H1 (cell line): ENCODE measurements at regions not wholly inside any gene's neighbourhood (a gene's known extent, or its start where the extent isn't known, plus 50 kb on each side); places are given as distances from the start of the nearest gene placed in this dataset.

Experiments used
- CTCF ChIA-PET: fragments of 300-600 bp; sonication (Branson Sonifier 250); formaldehyde crosslinking; loops from one replicate; lab custom pipeline; 2021; ENCODE audit not compliant: partially characterized antibody; lab: Charles Lee
- POLR2A ChIA-PET: fragments of 300-600 bp; sonication (Branson Sonifier 250); formaldehyde crosslinking; loops from one replicate; lab custom pipeline; 2021; ENCODE audit warnings: inconsistent platforms; ENCODE audit not compliant: partially characterized antibody; lab: Charles Lee
- DNase-seq, 2 experiments: peaks; one replicate each; pipeline versions ENCODE4 v3.0.0 to v3.0.0-alpha.2; 2010 to 2022; ENCODE audit warnings: low spot score in 2 of 2, low read depth in 1 of 2, mixed read lengths in 1 of 2
- FAIRE-seq: peaks from 2 replicates; lab custom pipeline; 2011; peaks lifted over from hg19 to GRCh38; lab: Jason Lieb, UNC
- H2AFZ ChIP-seq: 2 replicates; pipeline ENCODE4 v1.8.1; 2012; ENCODE audit warnings: low read length, inconsistent platforms
- H2AK5ac ChIP-seq: 2 replicates; pipeline ENCODE4 v1.6.1; 2013; ENCODE audit warnings: low read depth, low read length
- H2BK120ac ChIP-seq: replicated peaks from 2 replicates; pipeline ENCODE3; 2013; ENCODE audit warnings: low read depth, low read length, inconsistent platforms
- H2BK12ac ChIP-seq: 2 replicates; pipeline ENCODE4 v1.6.1; 2013; ENCODE audit warnings: low read depth, low read length
- H2BK15ac ChIP-seq: 2 replicates; pipeline ENCODE4 v1.6.1; 2013; ENCODE audit warnings: low read length
- H2BK20ac ChIP-seq: 2 replicates; pipeline ENCODE4 v1.6.1; 2013; ENCODE audit warnings: low read length
- H2BK5ac ChIP-seq: 2 replicates; pipeline ENCODE4 v1.6.1; 2013; ENCODE audit warnings: low read depth, low read length
- H3K14ac ChIP-seq: 2 replicates; pipeline ENCODE4 v1.6.1; 2013; ENCODE audit warnings: inconsistent platforms; ENCODE audit not compliant: insufficient read length
- H3K18ac ChIP-seq: 2 replicates; pipeline ENCODE4 v1.6.1; 2013; ENCODE audit warnings: low read length; ENCODE audit errors: extremely low read depth
- H3K23ac ChIP-seq: 2 replicates; pipeline ENCODE4 v1.6.1; 2013; ENCODE audit warnings: inconsistent platforms; ENCODE audit not compliant: insufficient read length
- H3K23me2 ChIP-seq: 2 replicates; pipeline ENCODE4 v1.6.1; 2013; ENCODE audit warnings: low read depth, low read length
- H3K27ac ChIP-seq: 2 replicates; pipeline ENCODE4 v1.6.1; 2011; ENCODE audit warnings: low read depth, low read length, inconsistent platforms
- H3K27me3 ChIP-seq, 4 experiments: replicated peaks in 1 of 4; 1 replicate in 1 of 4; 2 replicates in 3 of 4; pipeline versions ENCODE4 v1.6.1 to v1.8.1; 2011 to 2013; ENCODE audit warnings: low read length in 3 of 4, mild to moderate bottlenecking in 3 of 4, inconsistent platforms in 2 of 4, mixed read lengths in 2 of 4, moderate library complexity in 1 of 4; ENCODE audit not compliant: control insufficient read depth in 3 of 4, insufficient read depth in 3 of 4; ENCODE audit errors: extremely low read depth in 1 of 4
- H3K36me3 ChIP-seq, 4 experiments: 2 replicates each; pipeline versions ENCODE4 v1.6.1 to v1.8.1; 2011 to 2013; ENCODE audit warnings: mild to moderate bottlenecking in 4 of 4, low read length in 3 of 4, moderate library complexity in 2 of 4, control low read depth in 1 of 4, inconsistent platforms in 1 of 4; ENCODE audit not compliant: insufficient read depth in 4 of 4, control insufficient read depth in 2 of 4
- H3K4ac ChIP-seq: replicated peaks from 2 replicates; pipeline ENCODE3; 2013; ENCODE audit warnings: low read length, low read depth, mixed read lengths, inconsistent platforms; ENCODE audit not compliant: insufficient read length
- H3K4me1 ChIP-seq, 4 experiments: replicated peaks in 1 of 4; 1 replicate in 1 of 4; 2 replicates in 3 of 4; pipeline versions ENCODE4 v1.6.1 to v1.8.1; 2011 to 2013; ENCODE audit warnings: low read length in 3 of 4, inconsistent platforms in 2 of 4, mixed read lengths in 1 of 4; ENCODE audit not compliant: insufficient read depth in 4 of 4, control insufficient read depth in 3 of 4
- H3K4me2 ChIP-seq, 2 experiments: 2 replicates each; pipeline versions ENCODE4 v1.6.1 to v1.8.1; 2011 to 2013; ENCODE audit warnings: low read depth in 2 of 2, low read length in 2 of 2, control low read depth in 1 of 2, inconsistent platforms in 1 of 2, mild to moderate bottlenecking in 1 of 2; ENCODE audit not compliant: insufficient read depth in 1 of 2
- H3K4me3 ChIP-seq, 4 experiments: fragments of 200-600, 300-600 bp in 1 of 4; sonication (generic), shearing (Covaris generic), sonication (Bioruptor Twin) in 1 of 4; 2 replicates each; pipeline versions ENCODE4 v1.5.1 to v1.8.1; 2011 to 2016; ENCODE audit warnings: low read length in 4 of 4, low read depth in 3 of 4, control low read depth in 2 of 4, inconsistent platforms in 2 of 4, mild to moderate bottlenecking in 2 of 4, mixed read lengths in 1 of 4, moderate library complexity in 1 of 4; ENCODE audit not compliant: insufficient read depth in 2 of 4; ENCODE audit errors: extremely low read depth in 1 of 4
- H3K56ac ChIP-seq: replicated peaks from 2 replicates; pipeline ENCODE3; 2013; ENCODE audit warnings: low read depth, mild to moderate bottlenecking, mixed read lengths, low read length, inconsistent platforms; ENCODE audit not compliant: insufficient read length
- H3K79me1 ChIP-seq: 2 replicates; pipeline ENCODE4 v1.6.1; 2013; ENCODE audit warnings: low read depth, low read length, control low read depth
- H3K79me2 ChIP-seq, 2 experiments: 2 replicates each; pipeline versions ENCODE4 v1.6.1 to v1.8.1; 2012 to 2013; ENCODE audit warnings: low read length in 2 of 2, mild to moderate bottlenecking in 2 of 2, inconsistent platforms in 1 of 2; ENCODE audit not compliant: insufficient read depth in 2 of 2, control insufficient read depth in 1 of 2
- H3K9ac ChIP-seq, 4 experiments: replicated peaks in 1 of 4; 1 replicate in 1 of 4; 2 replicates in 3 of 4; pipeline versions ENCODE4 v1.6.1 to v1.8.1; 2011 to 2013; ENCODE audit warnings: low read depth in 3 of 4, low read length in 3 of 4, control low read depth in 2 of 4, mild to moderate bottlenecking in 2 of 4, moderate library complexity in 2 of 4, inconsistent platforms in 1 of 4; ENCODE audit errors: extremely low read depth in 1 of 4
- H3K9me3 ChIP-seq, 2 experiments: 2 replicates each; pipeline versions ENCODE4 v1.6.1 to v1.8.1; 2012 to 2013; ENCODE audit warnings: mild to moderate bottlenecking in 2 of 2, moderate library complexity in 2 of 2, control low read depth in 1 of 2, inconsistent platforms in 1 of 2, low read depth in 1 of 2, low read length in 1 of 2, mixed read lengths in 1 of 2; ENCODE audit not compliant: insufficient read depth in 2 of 2
- H4K20me1 ChIP-seq, 2 experiments: replicated peaks in 1 of 2; 2 replicates each; pipeline versions ENCODE3 to v1.8.1; 2011 to 2013; ENCODE audit warnings: inconsistent platforms in 2 of 2, low read length in 2 of 2, mild to moderate bottlenecking in 1 of 2; ENCODE audit not compliant: insufficient read depth in 2 of 2, control insufficient read depth in 1 of 2
- H4K5ac ChIP-seq: 2 replicates; pipeline ENCODE4 v1.6.1; 2013; ENCODE audit warnings: low read length, low read depth, mixed read lengths, inconsistent platforms; ENCODE audit not compliant: insufficient read length
- H4K8ac ChIP-seq: 2 replicates; pipeline ENCODE4 v1.8.0; 2013; ENCODE audit warnings: mild to moderate bottlenecking, moderate library complexity, low read length, inconsistent platforms; ENCODE audit not compliant: insufficient read depth; ENCODE audit errors: extremely low read depth
- H4K91ac ChIP-seq: replicated peaks from 2 replicates; pipeline ENCODE3; 2013; ENCODE audit warnings: low read length, mixed read lengths, inconsistent platforms; ENCODE audit not compliant: insufficient read length
- ASH2L ChIP-seq: fragments of 200-600, 300-600 bp; sonication (generic); IDR thresholded peaks from one replicate; pipeline ENCODE4 v1.7.1; 2017; ENCODE audit warnings: low read length
- ATF2 ChIP-seq: IDR thresholded peaks from 2 replicates; pipeline ENCODE4 v1.6.1; 2012; ENCODE audit warnings: low read length, inconsistent platforms
- BACH1 ChIP-seq: IDR thresholded peaks from 2 replicates; pipeline ENCODE4 v1.6.1; 2012; ENCODE audit warnings: low read length, improper control_type of control experiment
- FOSL1 ChIP-seq: IDR thresholded peaks from 2 replicates; pipeline ENCODE4 v1.6.1; 2011; ENCODE audit warnings: mild to moderate bottlenecking, low read depth, low read length, moderate library complexity; ENCODE audit not compliant: insufficient read depth
- KDM4A ChIP-seq: IDR thresholded peaks from one replicate; pipeline ENCODE4 v1.7.1; 2012; ENCODE audit warnings: low read depth, mild to moderate bottlenecking, moderate library complexity, low read length, inconsistent platforms; ENCODE audit not compliant: severe bottlenecking
- NRF1 ChIP-seq: IDR thresholded peaks from 2 replicates; pipeline ENCODE4 v1.6.1; 2011; ENCODE audit warnings: mild to moderate bottlenecking, low read depth, low read length, improper control_type of control experiment
- SIRT6 ChIP-seq: IDR thresholded peaks from one replicate; pipeline ENCODE4 v1.7.1; 2012; ENCODE audit warnings: low read length, inconsistent platforms
- SP1 ChIP-seq: IDR thresholded peaks from 2 replicates; pipeline ENCODE4 v1.6.1; 2011; ENCODE audit warnings: low read depth, low read length
- SRF ChIP-seq: IDR thresholded peaks from 2 replicates; pipeline ENCODE4 v1.6.1; 2011; ENCODE audit warnings: mild to moderate bottlenecking, low read depth, low read length, moderate library complexity
- TAF1 ChIP-seq: IDR thresholded peaks from 2 replicates; pipeline ENCODE4 v1.6.1; 2011; ENCODE audit warnings: mild to moderate bottlenecking, low read depth, low read length
- TAF7 ChIP-seq: optimal IDR thresholded peaks from 2 replicates; pipeline ENCODE3; 2011; ENCODE audit warnings: low read depth, mild to moderate bottlenecking, inconsistent platforms, low read length, moderate library complexity, borderline replicate concordance
- TBP ChIP-seq: IDR thresholded peaks from 2 replicates; pipeline ENCODE4 v1.6.1; 2011; ENCODE audit warnings: low read depth, low read length, improper control_type of control experiment
- USF2 ChIP-seq: IDR thresholded peaks from 2 replicates; pipeline ENCODE4 v1.6.1; 2011; ENCODE audit warnings: low read length, improper control_type of control experiment
- ZNF274 ChIP-seq: IDR thresholded peaks from 2 replicates; pipeline ENCODE4 v1.7.0; 2012; ENCODE audit warnings: low read length, borderline replicate concordance; ENCODE audit errors: extremely low read depth
- WGBS, 2 experiments: shearing (Covaris generic) in 1 of 2; methylation state at CpG; one replicate each; pipeline versions ENCODE4 v1.1.6 to v1.1.7; 2013 to 2015; ENCODE audit warnings: low lambda C conversion rate in 2 of 2, mixed read lengths in 2 of 2, inconsistent platforms in 1 of 2, low coverage in 1 of 2, missing lambda C conversion rate in 1 of 2; ENCODE audit not compliant: insufficient replicate concordance in 2 of 2, insufficient coverage in 1 of 2, insufficient read length in 1 of 2; ENCODE audit errors: extremely low coverage in 1 of 2, missing lambda C conversion rate in 1 of 2; 5-methylcytosine and 5-hydroxymethylcytosine counted together

- DNase-seq (no peak), FAIRE-seq (no peak)
- H2BK5ac ChIP-seq = no peak overlapping the region
- H3K23me2 ChIP-seq = no peaks in the 10 kb centered on the region
- no peak overlapping the region for H2BK12ac ChIP-seq
- H2AK5ac ChIP-seq = no peak overlapping the region
- no peak overlapping the region for H2BK120ac ChIP-seq
- ChIA-PET POLR2A (no interaction called here), CTCF (no interaction called here)
- no peak overlapping the region for H3K4me3 ChIP-seq
- no peak overlapping the region for H3K23ac ChIP-seq
- H3K4ac ChIP-seq = no peak overlapping the region
- no peak overlapping the region for H3K4me2 ChIP-seq
- no peak overlapping the region for H3K14ac ChIP-seq
- H3K18ac ChIP-seq = no peak overlapping the region
- no peaks in the 10 kb centered on the region for H4K20me1 ChIP-seq
- H3K79me2 ChIP-seq = no peaks in the 10 kb centered on the region
- H4K91ac ChIP-seq = no peak overlapping the region
- 88% methylated on average over 3 of the region's 3 CpGs; no CpG with 5 or more reads in 1 of the 2 experiments for WGBS, 2 experiments
- H3K79me1 ChIP-seq = no peaks in the 10 kb centered on the region
- H2BK20ac ChIP-seq = no peak overlapping the region
- H3K9ac ChIP-seq = no peak overlapping the region
- no peak overlapping the region for H3K56ac ChIP-seq
- no peak overlapping the region for H4K5ac ChIP-seq
- no peak overlapping the region for H3K27ac ChIP-seq
- H3K4me1 ChIP-seq = no peaks in the 10 kb centered on the region
- no peak overlapping the region for H4K8ac ChIP-seq
- H3K36me3 ChIP-seq = no peaks in the 10 kb centered on the region
- no peak overlapping the region for H2BK15ac ChIP-seq
- H3K27me3 ChIP-seq = no peaks in the 10 kb centered on the region
- no peak overlapping the region for H2AFZ ChIP-seq
- no peaks in the 10 kb centered on the region for H3K9me3 ChIP-seq
- no peak for TF ChIP-seq USF2
- no peak for TF ChIP-seq SRF
- TF ChIP-seq TBP = no peak
- TF ChIP-seq TAF1 = no peak
- TF ChIP-seq NRF1 = no peak
- TF ChIP-seq TAF7 = no peak
- no peak for TF ChIP-seq ASH2L
- TF ChIP-seq SP1 = no peak
- TF ChIP-seq ATF2 = no peak
- TF ChIP-seq SIRT6 = no peak
- TF ChIP-seq KDM4A = no peak
- no peak for TF ChIP-seq FOSL1
- TF ChIP-seq ZNF274 = no peak
- TF ChIP-seq BACH1 = no peak
Observed at GRCh38 chr11:96863520-96863919, 473.7 kb downstream of the JRKL start.
